Stimulated activated naive CD4-positive, alpha-beta T cell (primary cell): ENCODE measurements at regions not wholly inside any gene's neighbourhood (a gene's known extent, or its start where the extent isn't known, plus 50 kb on each side); places are given as distances from the start of the nearest gene placed in this dataset.

Source experiments
- DNase-seq, 6 experiments: peaks; one replicate each; lab custom pipeline; 2025; lab: John Stamatoyannopoulos, UW

GRCh38 chr17:79246225-79247190 is 171.9 kb downstream of the ENGASE start:
- DNase-seq, result no peak

GRCh38 chr17:79244665-79245064 is 170.0 kb downstream of the ENGASE start:
- DNase-seq, result no peak

GRCh38 chr17:79243996-79244395 is 169.4 kb downstream of the ENGASE start:
- DNase-seq, result no peak

- DNase-seq, result no peak
These were observed 169.0 kb downstream of the ENGASE start for GRCh38 chr17:79243603-79243990.

- no peak for DNase-seq
These were observed 168.4 kb downstream of the ENGASE start for GRCh38 chr17:79242873-79243602.

- no peak for DNase-seq
These were observed 167.8 kb downstream of the ENGASE start for GRCh38 chr17:79242393-79242792.

- DNase-seq, result no peak
These were observed 167.0 kb downstream of the ENGASE start for GRCh38 chr17:79241616-79242015.

- no peak for DNase-seq
These were observed 164.6 kb downstream of the ENGASE start for GRCh38 chr17:79239205-79239604.

- DNase-seq, result no peak
These were observed 162.9 kb downstream of the ENGASE start for GRCh38 chr17:79237448-79238053.

GRCh38 chr17:79235808-79236207 is 161.2 kb downstream of the ENGASE start:
- DNase-seq, result no peak

- no peak for DNase-seq
These were observed 159.4 kb downstream of the ENGASE start for GRCh38 chr17:79233916-79234551.

- no peak for DNase-seq
These were observed 158.3 kb downstream of the ENGASE start for GRCh38 chr17:79232957-79233356.

- no peak for DNase-seq
These were observed 157.2 kb downstream of the ENGASE start for GRCh38 chr17:79231766-79232287.

GRCh38 chr17:79230576-79230975 is 156.0 kb downstream of the ENGASE start:
- DNase-seq, result no peak

GRCh38 chr17:79226037-79226436 is 151.4 kb downstream of the ENGASE start:
- DNase-seq, result no peak

GRCh38 chr17:79224903-79225302 is 150.3 kb downstream of the ENGASE start:
- no peak for DNase-seq

GRCh38 chr17:79224476-79224875 is 149.9 kb downstream of the ENGASE start:
- DNase-seq, result no peak

GRCh38 chr17:79223953-79224352 is 149.3 kb downstream of the ENGASE start:
- no peak for DNase-seq

GRCh38 chr17:79223471-79223870 is 148.8 kb downstream of the ENGASE start:
- DNase-seq, result no peak

- DNase-seq, result no peak
These were observed 147.0 kb downstream of the ENGASE start for GRCh38 chr17:79221597-79221996.

GRCh38 chr17:79220713-79221291 is 146.2 kb downstream of the ENGASE start:
- DNase-seq, result no peak
